GM10266 (cell line): ENCODE measurements at regions not wholly inside any gene's neighbourhood (a gene's known extent, or its start where the extent isn't known, plus 50 kb on each side); places are given as distances from the start of the nearest gene placed in this dataset.

ENCODE experiments used
- DNase-seq: peaks from one replicate; pipeline ENCODE4 v3.0.0; 2012; ENCODE audit errors: extremely low spot score
- TF ChIP-seq, protein P1 (sequence below): IDR thresholded peaks from 2 replicates; pipeline ENCODE4 v1.5.1; 2012; ENCODE audit warnings: mild to moderate bottlenecking, low read depth; ENCODE audit not compliant: control insufficient read depth, insufficient read depth; ENCODE audit errors: missing control alignments

DNA sequence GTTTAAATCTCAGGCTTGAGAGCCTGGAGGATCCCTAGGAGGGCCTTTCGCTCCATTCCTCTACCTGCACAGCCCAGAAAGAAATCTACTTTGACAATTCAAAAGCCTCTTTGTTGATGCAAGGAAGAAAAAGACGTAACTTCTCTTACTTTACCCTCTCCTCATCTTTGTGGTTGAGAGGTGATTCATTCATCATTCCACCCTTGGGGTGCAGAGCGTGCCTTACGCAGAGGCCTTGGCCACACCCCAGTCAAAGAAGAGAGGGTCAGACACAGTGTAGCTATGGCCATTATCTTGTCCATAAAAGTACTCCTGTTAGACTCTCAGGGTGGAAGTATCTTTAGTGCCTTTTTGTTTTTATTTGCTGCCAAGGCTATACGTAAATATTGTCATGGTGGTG, 184.0 kb downstream of the IRS2 start:
- DNase-seq, result no peak
- TF ChIP-seq, protein P1, sequence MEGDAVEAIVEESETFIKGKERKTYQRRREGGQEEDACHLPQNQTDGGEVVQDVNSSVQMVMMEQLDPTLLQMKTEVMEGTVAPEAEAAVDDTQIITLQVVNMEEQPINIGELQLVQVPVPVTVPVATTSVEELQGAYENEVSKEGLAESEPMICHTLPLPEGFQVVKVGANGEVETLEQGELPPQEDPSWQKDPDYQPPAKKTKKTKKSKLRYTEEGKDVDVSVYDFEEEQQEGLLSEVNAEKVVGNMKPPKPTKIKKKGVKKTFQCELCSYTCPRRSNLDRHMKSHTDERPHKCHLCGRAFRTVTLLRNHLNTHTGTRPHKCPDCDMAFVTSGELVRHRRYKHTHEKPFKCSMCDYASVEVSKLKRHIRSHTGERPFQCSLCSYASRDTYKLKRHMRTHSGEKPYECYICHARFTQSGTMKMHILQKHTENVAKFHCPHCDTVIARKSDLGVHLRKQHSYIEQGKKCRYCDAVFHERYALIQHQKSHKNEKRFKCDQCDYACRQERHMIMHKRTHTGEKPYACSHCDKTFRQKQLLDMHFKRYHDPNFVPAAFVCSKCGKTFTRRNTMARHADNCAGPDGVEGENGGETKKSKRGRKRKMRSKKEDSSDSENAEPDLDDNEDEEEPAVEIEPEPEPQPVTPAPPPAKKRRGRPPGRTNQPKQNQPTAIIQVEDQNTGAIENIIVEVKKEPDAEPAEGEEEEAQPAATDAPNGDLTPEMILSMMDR, result no peak

- TF ChIP-seq, protein P1, result no peak
- no peak for DNase-seq
Measured at GRCh38 chr13:109599901-109600657, 186.3 kb downstream of the IRS2 start.

GRCh38 chr13:109595471-109595870, 190.9 kb downstream of the IRS2 start:
- TF ChIP-seq, protein P1, result no peak
- DNase-seq, result no peak

DNA sequence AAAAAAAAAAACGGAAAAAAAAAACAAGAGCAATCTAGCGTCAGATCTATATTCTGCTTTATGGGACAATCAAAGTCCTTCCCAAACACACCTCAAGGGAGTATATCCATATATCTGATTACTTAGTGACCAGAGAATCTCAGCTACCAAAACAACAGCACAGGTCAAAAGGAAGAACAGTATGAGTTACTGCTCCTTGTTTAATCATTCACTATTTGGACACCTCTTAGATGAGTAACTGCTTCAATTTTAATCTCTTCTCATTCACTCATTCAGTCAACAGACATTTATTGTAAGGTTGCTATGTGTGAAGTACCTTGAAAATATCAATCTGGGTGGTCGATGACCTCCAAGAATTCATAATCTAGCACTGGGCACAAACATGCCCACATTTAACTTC, 193.2 kb downstream of the IRS2 start:
- TF ChIP-seq, protein P1, result no peak
- no peak for DNase-seq

DNA sequence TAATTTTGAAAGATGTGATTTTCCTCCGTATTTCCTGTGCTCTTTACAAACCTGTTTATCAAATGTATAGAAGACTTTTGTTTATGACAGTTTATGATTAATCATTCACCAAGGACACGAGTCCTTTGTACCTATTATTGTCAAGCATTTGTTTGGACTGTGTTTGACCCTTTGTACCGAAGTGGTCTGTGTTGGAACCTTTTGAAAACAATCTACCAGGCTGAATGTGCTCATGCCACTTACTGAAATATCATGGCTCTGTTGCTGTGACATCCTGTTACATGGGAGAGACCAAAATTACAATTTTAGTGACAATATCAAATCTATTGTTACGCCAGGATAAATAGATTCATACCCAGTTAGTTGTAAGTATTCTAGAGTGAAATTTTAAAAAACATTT, 193.6 kb downstream of the IRS2 start:
- DNase-seq, result no peak
- TF ChIP-seq, protein P1, result no peak

DNA sequence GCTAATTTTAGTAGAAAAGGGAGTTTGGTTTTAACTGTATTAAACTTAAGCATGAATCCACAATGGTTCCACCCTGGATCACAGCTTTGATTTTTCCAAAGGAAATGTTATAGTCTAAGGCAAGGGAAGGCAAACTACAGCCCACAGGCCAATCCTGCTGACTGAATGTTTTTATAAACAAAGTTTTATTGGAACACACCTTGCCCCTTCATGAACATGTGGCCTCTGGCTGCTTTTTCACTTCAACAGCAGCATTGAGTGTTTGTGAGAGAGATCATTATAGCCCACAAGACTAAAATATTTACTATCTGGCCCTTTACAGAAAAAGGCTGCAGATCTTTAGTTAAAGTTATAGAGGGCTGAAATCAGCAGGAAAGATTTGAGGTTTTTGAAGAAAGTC, 198.7 kb downstream of the IRS2 start:
- TF ChIP-seq, protein P1, result no peak
- DNase-seq, result no peak

DNA sequence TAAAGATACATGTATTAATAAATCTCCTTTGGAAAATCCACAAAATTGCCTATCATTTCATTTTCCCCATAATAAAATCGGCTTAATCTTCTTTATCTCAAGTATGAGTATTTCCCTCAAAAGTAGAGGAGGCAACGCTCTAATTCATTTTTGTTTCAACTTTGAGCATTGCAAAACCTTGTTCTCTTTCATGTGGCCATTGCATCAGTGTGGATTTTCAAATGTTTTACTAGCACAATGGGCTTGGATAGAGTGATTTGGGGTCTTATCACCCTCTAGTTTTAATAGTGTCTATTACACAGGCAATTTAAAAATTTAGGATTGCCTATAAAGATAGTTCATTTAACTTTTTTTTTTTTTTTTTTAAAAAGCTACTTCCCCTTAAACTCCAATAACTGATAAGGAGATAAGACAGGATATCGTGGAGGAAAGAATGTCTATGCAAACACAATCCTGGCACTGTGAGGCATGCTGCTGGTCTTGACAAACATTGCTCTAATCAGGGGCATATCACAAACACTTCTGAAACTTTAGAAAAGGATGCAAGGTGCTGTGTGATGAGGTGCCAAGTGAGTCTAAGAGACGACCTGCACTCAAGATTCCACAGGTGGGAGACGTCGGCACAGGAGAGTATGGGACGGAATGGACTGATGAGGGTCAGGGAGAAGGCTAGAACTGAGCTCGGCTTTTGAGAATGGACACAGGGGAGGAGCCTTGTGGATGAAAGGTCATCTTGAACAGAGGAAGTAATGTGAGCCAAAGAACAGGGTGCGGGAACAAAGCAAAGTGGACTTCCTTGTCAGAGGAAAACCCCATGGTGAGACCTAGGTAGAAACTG, 199.7 kb downstream of the IRS2 start:
- no peak for DNase-seq
- TF ChIP-seq, protein P1, result no peak
